Fibroblast of mammary gland (primary cell): ENCODE measurements at regions not wholly inside any gene's neighbourhood (a gene's known extent, or its start where the extent isn't known, plus 50 kb on each side); places are given as distances from the start of the nearest gene placed in this dataset.

Experiments
- DNase-seq: peaks from one replicate; pipeline ENCODE4 v3.0.0-alpha.2; 2010; ENCODE audit warnings: low read depth
- H3K4me3 ChIP-seq: 2 replicates; pipeline ENCODE4 v1.5.1; 2011; ENCODE audit warnings: low read depth, mild to moderate bottlenecking, low read length, moderate library complexity; ENCODE audit not compliant: control insufficient read depth
- TF ChIP-seq, protein P1 (sequence below): conservative IDR thresholded peaks from 2 replicates; pipeline ENCODE4 v1.5.1; 2011; ENCODE audit warnings: low read depth, low read length, inconsistent platforms; ENCODE audit not compliant: control insufficient read depth, insufficient read depth

DNA sequence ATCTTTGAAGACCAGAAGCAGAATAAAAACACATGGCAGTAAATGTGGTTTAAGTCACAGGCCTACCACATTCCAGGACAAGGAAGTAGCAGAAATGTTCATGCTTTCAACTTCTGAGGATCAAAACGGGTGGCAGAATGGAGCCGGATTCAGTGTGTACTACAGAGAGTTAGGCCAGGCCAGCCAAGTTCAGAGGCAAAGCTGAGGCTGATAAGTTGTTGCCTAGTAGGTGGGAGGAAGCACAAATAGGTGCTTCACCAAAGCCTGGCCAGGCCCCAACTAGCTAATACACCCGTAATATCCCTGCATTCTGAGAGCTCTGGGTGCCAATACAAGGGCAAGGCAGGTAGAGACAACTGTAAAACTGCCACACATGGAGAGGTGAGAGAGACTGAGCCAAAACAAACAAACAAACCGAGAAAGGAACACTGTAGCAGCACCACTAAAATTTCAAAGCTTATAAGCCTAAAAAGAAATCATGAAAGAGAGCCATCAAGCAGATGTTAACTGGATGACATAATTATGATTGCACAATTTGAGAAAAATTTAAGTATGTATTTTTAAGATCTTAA is 156.4 kb upstream of the CBLB start:
- TF ChIP-seq, protein P1, sequence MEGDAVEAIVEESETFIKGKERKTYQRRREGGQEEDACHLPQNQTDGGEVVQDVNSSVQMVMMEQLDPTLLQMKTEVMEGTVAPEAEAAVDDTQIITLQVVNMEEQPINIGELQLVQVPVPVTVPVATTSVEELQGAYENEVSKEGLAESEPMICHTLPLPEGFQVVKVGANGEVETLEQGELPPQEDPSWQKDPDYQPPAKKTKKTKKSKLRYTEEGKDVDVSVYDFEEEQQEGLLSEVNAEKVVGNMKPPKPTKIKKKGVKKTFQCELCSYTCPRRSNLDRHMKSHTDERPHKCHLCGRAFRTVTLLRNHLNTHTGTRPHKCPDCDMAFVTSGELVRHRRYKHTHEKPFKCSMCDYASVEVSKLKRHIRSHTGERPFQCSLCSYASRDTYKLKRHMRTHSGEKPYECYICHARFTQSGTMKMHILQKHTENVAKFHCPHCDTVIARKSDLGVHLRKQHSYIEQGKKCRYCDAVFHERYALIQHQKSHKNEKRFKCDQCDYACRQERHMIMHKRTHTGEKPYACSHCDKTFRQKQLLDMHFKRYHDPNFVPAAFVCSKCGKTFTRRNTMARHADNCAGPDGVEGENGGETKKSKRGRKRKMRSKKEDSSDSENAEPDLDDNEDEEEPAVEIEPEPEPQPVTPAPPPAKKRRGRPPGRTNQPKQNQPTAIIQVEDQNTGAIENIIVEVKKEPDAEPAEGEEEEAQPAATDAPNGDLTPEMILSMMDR = no peak
- DNase-seq = peak; percentile 16
- H3K4me3 ChIP-seq = no peak overlapping the region

DNA sequence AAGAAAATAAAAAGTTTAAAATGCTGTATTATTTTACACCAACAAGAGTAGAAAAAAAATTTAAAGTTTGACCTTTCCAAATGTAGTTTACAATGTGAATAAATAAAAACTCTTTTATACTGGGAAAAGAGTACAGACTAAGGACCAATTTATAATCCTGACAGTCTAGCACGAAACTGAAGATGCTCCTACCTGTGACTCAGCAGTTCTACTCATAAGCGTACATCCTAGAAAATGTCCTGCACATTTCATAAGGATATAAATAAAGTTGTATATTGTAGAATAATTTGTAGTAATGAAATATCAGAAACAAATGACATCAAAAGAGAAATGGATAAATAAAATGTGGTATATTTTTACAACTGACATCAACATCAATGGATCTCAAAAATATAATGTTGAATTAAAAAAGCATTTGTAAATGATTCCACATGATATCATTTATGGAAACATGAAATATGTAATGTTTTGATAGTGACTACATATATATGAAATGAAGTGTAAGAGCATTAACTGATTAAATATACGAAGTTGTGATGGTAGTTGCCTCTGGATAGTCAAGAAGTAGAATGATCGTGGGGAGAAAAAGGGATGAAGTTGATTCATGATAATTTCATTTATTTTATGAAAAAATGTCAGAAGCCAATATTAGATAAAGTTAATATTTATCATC is 161.3 kb upstream of the CBLB start:
- no peak overlapping the region for H3K4me3 ChIP-seq
- DNase-seq = peak; percentile 62
- TF ChIP-seq, protein P1 = no peak

DNA sequence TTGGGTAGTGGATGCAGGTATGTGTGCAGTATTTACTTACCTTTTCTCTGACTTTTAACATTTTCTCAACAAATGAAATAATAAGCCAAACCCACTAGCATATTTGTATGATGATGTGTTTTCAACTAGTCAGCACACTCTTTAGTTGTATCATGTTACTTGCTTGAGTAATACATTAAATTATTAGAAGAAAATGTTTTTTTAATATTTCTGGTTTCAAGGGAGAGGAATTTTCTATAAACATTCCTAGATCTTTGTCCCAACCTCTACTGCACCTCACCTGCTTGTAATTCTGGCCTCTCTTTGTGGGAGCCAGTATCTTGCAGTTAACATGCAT is 161.8 kb upstream of the CBLB start:
- DNase-seq = peak; percentile 63
- H3K4me3 ChIP-seq = no peak overlapping the region

DNA sequence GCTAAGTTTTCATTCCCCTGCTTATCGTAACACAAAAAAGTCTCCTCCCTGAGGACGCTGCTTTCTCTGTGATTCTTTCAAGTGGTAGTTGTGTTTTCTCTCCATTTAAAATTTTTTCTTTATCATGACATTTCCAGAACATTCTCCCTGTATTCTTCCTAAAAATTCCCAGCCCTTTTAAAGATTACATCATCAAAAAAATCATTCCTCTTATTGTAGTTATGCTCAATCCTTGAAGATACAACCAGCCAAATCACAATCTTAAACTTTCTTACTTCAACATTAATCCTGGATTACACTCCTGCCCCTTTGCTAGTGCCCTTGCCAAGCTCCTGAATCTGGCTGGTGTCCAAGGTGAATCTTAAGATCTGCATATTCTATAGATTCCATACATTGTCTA is 163.7 kb upstream of the CBLB start:
- no peak for DNase-seq
- TF ChIP-seq, protein P1 = no peak
- H3K4me3 ChIP-seq = no peak overlapping the region

More for the DNA sequence above, 161.8 kb upstream of the CBLB start:
- TF ChIP-seq, protein P1 = no peak

DNA sequence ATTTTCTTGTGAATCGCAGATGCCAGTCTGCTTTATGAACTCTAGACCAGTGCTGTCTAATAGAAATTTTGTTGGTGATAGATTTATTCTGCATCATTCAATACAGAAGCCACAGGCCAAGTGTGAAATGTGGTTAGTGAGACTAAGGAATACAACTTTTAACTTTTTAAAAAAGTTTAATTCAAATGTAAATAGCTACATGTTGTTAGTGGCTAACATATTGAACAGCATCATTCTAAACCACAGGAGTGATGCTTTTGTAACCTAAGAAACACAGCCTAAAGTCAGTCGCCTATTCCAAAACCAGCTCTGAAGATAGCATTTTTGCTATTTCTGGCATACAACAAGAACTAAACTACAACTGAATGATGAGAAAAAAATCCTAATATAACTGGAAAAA is 164.8 kb upstream of the CBLB start:
- H3K4me3 ChIP-seq = no peak overlapping the region
- DNase-seq = no peak
- TF ChIP-seq, protein P1 = no peak

DNA sequence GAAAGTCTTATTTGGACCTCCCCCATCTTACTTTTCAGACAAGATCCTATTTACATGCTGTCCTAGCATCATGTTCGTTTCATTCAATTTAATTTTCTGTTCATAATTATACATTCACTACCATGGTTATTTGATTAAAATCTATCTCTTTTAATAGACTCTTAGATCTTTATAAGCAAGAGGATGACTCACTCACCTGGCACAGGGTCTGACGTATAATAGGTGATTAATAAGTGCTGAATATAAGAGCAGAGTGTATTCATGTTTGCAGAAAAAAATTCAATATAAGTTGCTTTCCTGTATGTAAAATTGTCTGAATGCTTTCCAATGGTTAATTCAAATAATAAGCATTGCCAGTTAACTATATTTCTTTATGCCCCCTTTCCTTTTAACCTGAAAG is 165.5 kb upstream of the CBLB start:
- DNase-seq = peak; percentile 21
- TF ChIP-seq, protein P1 = no peak
- H3K4me3 ChIP-seq = no peak overlapping the region
